ENCODE measurements at regions not wholly inside any gene's neighbourhood (a gene's known extent, or its start where the extent isn't known, plus 50 kb on each side); places are given as distances from the start of the nearest gene placed in this dataset.
"Not testable (repeated sequence)": the region's sequence is repeated elsewhere in the genome, so short reads cannot be mapped to it uniquely, and the experiment has no call there.

- not testable (repeated sequence) for DNase-seq (ENCODE audit: low read depth in 2 of 3, low spot score in 1 of 3)
Observed at GRCh38 chr6:56719315-56720058, 76.8 kb upstream of the DST start.

DNA sequence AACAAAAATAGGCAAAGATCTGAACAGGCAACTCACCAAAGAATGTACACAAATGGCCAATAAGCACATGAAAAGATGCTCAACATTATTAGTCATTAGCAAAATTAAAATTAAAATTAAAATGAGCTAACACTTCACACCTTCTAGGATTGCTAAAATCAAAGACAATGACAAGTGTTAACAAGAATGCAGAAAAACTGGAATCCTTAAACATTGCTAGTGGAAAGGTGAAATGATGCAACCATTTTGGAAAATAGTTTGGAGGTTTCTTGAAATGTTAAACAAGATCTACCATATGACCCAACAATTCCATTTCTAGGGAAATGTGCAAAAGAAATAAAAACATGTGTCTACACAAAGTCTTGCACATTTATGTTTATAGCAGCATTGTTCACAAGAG lies 75.5 kb upstream of the DST start:
- DNase-seq (ENCODE audit: low read depth in 2 of 3, low spot score in 1 of 3): no peak

- DNase-seq (ENCODE audit: low read depth in 2 of 3, low spot score in 1 of 3): no peak
Observed at GRCh38 chr6:56716229-56716628, 73.5 kb upstream of the DST start.

DNA sequence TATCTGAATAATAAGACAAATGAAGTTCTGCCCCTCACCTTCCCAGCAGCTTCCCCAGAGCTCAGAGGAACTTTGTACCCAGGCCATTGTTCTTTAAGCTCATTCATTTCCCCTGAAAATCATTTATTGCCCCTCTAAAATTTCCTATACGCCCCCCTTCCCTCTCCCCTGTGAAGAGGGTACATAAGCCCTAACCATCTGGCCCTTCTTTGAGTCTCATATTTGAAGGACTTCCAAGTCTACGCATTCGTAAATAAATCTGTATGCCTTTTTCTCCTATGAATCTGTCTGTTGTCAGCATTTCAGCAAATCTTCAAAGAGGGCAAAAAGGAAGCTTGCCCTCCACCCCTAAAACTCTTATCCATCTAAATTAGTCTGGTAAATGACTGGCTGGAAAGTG lies 73.1 kb upstream of the DST start:
- DNase-seq (ENCODE audit: low read depth in 2 of 3, low spot score in 1 of 3): no peak

DNA sequence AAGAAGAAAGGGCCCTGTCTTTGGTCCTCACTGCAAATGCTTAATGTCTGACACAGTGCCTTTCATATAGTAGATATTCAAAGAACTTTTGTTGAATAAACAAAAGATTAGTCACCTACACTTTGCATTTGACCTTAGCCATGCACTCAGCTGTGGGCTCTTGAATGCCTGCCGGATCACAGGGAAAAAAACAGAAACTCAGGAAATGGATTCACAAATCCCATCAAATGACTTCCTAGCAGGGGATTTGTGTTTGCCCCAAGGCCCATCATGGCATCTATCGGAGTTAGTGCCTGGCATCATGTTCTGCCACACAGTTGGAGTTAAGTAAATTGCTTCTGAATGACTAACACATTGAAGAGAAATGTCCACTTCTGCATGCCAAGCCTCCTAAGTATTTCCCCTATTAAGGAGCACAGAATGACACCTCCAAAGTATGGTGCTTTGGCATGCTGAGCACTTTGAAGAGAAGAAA lies 72.3 kb upstream of the DST start:
- no peak for DNase-seq (ENCODE audit: low read depth in 2 of 3, low spot score in 1 of 3)

DNA sequence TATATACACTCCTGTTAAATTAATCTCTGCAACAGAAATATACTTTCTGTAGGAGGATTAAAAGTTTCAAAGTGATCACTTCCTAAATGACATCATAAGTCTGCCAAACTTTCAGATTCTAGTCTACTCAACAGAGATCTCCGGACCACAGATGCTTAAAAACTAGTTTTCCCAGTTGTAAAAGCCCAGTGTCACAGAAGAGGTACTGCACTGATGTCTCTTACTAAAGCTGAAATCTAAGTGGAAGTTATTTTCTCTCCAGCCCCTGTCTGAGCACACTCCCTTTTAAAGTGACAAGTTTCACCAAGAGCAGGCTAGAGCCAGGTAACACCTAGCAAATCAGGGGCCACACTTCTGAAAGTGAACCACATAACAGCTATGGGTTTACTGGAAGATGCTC lies 71.6 kb upstream of the DST start:
- no peak for DNase-seq (ENCODE audit: low read depth in 2 of 3, low spot score in 1 of 3)

DNA sequence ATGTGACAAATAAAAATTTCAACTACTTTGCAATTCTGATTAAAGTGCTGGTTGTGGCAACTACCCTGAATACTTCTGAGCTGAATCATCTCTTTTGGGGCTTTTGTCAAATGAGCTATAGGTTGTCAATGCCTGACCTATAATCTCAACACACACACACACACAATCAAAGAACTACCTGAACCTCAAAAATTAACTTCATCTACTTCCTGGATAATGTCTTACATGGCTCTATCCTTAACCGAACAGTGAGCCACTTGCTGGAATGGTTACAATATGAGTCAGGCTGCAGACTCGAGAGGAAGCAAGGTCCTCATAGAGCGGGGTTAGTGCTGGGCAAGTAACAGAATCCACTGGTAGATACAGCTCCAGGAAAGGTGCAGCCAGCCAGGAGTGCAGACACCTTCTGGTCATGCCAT lies 70.6 kb upstream of the DST start:
- no peak for DNase-seq (ENCODE audit: low read depth in 2 of 3, low spot score in 1 of 3)

DNA sequence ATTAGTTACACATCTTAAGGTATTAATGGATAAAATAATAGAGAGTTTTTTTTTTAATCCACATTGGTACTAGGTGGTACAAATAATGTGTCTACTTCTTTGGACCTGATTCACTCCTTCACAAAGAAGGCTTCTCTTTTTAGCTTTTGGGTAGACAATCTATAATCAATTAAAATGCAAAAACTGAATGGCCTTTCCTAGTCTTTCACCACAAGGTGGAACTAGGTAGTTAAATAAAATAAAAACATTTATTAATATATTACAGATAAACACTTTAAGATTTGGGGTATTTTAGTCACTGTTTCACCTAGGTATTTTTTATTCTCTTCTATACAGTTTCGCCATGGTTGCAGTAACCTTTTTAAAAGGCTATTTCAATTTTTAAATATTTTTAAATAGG lies 68.3 kb upstream of the DST start:
- no peak for DNase-seq (ENCODE audit: low read depth in 2 of 3, low spot score in 1 of 3)

DNA sequence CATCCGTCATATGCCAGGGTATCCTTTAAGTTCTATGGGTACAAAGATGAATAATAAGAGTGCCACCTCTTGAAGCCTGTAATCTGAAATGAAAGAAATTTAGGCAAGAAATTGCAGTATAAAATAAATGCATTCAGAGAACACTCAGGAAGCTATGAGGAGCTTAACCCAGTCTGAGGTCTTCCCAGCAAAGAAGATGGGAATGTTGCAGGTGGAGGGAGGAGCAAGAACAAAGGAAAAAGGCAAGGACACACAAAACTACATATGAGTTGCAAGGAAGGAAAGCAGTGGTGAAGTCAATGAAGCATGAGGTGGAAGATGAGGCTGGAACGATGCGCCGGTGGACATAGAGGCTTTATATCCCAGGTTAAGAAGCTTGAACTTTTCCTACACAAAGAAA lies 67.0 kb upstream of the DST start:
- DNase-seq (ENCODE audit: low read depth in 2 of 3, low spot score in 1 of 3): no peak

DNA sequence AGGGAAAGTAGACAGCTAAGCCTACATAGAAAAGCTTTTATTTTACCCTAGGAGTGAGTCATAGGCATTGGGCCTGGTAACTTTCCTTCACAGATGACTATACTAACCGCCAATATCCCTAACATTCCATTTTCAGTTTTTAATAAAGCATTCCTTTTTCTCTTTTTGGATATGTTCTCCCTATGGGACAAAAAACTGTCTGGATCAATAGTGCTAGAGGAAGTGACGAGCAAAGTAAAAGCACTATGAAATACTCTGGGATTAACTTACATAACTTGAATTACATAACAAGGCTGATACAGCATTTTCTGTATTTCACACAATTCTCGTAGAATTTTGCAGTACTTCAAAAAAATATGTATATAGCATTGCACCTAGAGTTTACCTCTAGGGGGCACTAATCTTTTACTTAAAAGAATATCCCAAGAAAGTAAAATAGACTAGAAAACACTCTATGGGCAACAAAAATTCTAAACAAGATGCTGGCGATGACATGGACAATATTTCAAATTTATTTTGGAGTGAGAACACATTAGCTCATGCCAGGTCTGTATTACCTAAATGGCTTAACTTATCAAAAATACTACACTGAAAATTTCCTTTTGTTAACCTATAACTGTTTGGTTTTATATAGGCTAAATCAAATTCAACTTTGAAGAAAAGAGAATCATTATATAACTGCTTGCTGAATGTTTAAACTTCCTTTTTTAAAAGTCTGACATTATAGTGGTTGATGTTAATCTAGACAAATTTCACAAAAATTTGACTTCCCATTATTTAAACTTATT lies 66.3 kb upstream of the DST start:
- no peak for DNase-seq (ENCODE audit: low read depth in 2 of 3, low spot score in 1 of 3)

GRCh38 chr6:56706981-56707726 lies 64.5 kb upstream of the DST start:
- no peak for DNase-seq (ENCODE audit: low read depth in 2 of 3, low spot score in 1 of 3)

DNA sequence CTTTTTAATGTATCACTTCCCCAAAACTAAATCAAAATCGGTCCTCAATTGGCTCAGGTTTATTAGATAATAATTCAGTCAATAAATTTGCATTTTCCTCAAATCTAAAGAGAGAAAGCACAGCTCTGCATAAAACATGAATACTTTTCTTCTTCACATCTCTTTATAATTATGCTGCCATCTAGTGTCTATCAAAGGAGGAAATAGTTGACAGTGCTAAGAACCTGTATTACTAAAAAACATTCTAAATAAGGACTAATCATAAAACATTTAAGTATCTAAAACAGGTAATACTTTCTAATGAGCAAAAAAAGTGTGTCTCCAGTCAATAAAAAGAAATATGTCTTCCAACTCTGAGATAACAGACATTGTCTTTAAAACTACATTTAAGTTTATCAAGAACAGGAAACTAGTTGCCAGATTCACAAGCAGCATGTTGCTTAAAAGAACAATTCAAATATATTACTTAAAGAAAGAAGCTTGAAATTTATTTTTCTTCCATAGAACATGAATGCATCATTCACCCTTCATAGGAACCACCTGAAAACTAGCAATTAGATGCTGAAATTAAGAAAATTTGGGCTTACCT lies 56.5 kb upstream of the DST start:
- DNase-seq (ENCODE audit: low read depth in 2 of 3, low spot score in 1 of 3): no peak

DNA sequence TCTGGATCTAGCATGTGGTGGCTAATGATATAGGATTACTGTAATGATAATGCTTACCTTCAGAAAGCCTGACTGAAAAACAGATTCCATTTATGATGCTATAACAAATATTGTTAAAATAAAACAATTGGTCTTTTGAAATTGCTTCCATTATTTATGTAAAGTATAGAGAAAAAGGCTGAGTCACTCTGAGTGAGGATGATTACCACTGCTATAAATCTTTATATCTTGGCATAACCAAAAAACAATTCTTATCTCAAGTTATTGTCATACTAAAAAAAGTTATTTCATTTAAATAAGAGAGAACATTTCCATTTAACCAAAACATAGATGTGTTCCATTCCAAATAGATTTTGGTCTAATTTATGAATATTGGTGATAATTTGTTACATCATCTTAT lies 53.0 kb upstream of the DST start:
- DNase-seq (ENCODE audit: low read depth in 2 of 3, low spot score in 1 of 3): no peak

GRCh38 chr6:56694002-56694401 lies 51.3 kb upstream of the DST start:
- no peak for DNase-seq (ENCODE audit: low read depth in 2 of 3, low spot score in 1 of 3)

DNA sequence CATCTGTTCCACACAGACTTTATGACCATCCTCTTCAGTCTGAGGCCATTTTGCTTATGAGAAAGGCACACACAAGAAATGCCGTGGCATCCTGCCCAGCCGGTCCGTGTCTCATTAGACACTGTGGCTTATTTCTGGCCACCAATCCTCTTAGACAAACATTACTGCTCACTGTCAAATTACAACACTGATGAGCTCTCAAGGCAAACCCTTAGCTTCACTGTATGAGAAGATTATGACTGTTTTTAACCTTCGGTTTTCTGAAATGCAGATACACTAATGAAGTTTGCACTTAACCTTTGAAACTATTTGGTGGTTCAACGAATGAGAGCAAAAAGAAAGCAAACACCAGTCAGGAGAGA lies 50.5 kb upstream of the DST start:
- no peak for DNase-seq (ENCODE audit: low read depth in 2 of 3, low spot score in 1 of 3)

DNA sequence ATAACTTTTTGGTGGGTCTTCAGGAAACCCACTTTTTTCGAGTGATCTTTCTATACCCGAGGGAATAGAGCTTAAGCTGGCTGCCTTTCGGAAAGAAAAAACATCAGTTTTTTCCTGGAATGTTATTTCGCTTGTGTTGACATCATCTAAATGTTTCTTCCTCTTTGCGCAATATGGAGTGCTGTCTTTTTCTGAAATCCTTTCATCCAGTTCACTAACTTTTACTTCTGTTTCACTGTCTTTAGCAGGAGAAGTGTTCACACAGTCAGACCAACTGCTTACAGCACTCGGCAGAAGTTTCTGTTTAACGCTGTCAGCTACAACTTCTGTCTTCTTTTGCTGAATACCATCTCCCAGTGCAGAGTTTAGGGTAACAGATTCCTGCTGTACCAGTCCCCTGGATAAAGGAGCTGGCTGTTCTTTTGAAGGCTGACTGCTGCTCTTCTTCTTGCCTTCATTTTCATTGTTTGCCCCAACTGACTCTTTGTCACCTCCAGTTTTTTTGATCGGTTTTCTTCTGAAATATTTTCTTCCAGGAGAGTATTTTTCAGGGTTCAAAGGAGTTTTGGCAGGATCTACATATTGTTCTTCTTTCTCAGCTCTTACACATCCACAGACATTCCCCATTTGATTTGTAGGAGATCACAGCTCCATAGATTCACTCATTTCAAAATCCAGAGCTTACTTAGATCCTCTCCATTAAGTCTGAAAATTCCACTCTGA lies 50.0 kb upstream of the DST start:
- no peak for DNase-seq (ENCODE audit: low read depth in 2 of 3, low spot score in 1 of 3)
